ENCODE measurements at regions not wholly inside any gene's neighbourhood (a gene's known extent, or its start where the extent isn't known, plus 50 kb on each side); places are given as distances from the start of the nearest gene placed in this dataset.

- H3K4me3 ChIP-seq (replicated peaks in 1 of 3; ENCODE audit: low read depth in 2 of 3, low read length in 3 of 3) = no peak overlapping the region
- no peak overlapping the region for H3K9ac ChIP-seq (ENCODE audit: insufficient read depth, low read length, poor library complexity, severe bottlenecking)
- H3K4me2 ChIP-seq (replicated peaks; ENCODE audit: extremely low read depth, low read length, poor library complexity, severe bottlenecking) = no peak overlapping the region
- no peak for TF ChIP-seq CTCF (IDR thresholded peaks at IDR 0.05)
- no peak overlapping the region for H2AFZ ChIP-seq (ENCODE audit: insufficient read depth, low read depth, low read length, poor library complexity, severe bottlenecking)
- Mint-ChIP-seq H3K27me3 (ENCODE audit: low read depth in 3 of 3) (peaks cover 30 to 34% (median 33%) of the 10 kb centered on the region in 3 donors), H3K36me3 (no peaks in the 10 kb centered on the region), H3K4me3 (no peak overlapping the region), H3K4me1 (peaks cover 22% of the 10 kb centered on the region), H3K9me3 (peaks cover 0 to 7% (median 0%) of the 10 kb centered on the region in 7 donors), H3K27ac (no peak overlapping the region)
- H4K20me1 ChIP-seq (ENCODE audit: insufficient read depth, low read length) = no peaks in the 10 kb centered on the region
- peaks cover 22 to 29% of the 10 kb centered on the region in 2 donors for H3K27me3 ChIP-seq (ENCODE audit: control insufficient read depth in 2 of 2, insufficient read depth in 2 of 2, low read length in 2 of 2)
- intact Hi-C loops (cut with micrococcal nuclease) = no loop called here
- DNase-seq = no peak
- H3K27ac ChIP-seq (ENCODE audit: low read depth in 1 of 2, low read length in 2 of 2) = no peak overlapping the region
- H3K79me2 ChIP-seq (ENCODE audit: insufficient read depth, low read length) = no peaks in the 10 kb centered on the region
- H3K4me1 ChIP-seq (ENCODE audit: control insufficient read depth in 1 of 2, insufficient read depth in 2 of 2, low read length in 2 of 2) = peaks cover 5 to 12% of the 10 kb centered on the region in 2 donors
- WGBS (ENCODE audit: insufficient coverage) = 92% methylated on average over 4 of the region's 9 CpGs
- no peaks in the 10 kb centered on the region for H3K36me3 ChIP-seq (replicated peaks in 1 of 2; ENCODE audit: control insufficient read depth in 1 of 2, insufficient read depth in 2 of 2, low read length in 2 of 2)
- H3K9me3 ChIP-seq (replicated peaks in 1 of 2; ENCODE audit: control insufficient read depth in 1 of 2, insufficient read depth in 1 of 2, low read length in 2 of 2) = no peaks in the 10 kb centered on the region
Measured at GRCh38 chr1:87206044-87206831, 122.4 kb upstream of the LMO4 start.

- DNase-seq = no peak
- H3K4me3 Mint-ChIP-seq = no peak overlapping the region
- peaks cover 0 to 4% (median 0%) of the 10 kb centered on the region in 7 donors for H3K9me3 Mint-ChIP-seq
- Histone ChIP-seq H3K9me3 (replicated peaks in 1 of 2; ENCODE audit: control insufficient read depth in 1 of 2, insufficient read depth in 1 of 2, low read length in 2 of 2) (no peaks in the 10 kb centered on the region), H3K4me2 (replicated peaks; ENCODE audit: extremely low read depth, low read length, poor library complexity, severe bottlenecking) (no peak overlapping the region), H3K27ac (ENCODE audit: low read depth in 1 of 2, low read length in 2 of 2) (no peak overlapping the region), H3K36me3 (replicated peaks in 1 of 2; ENCODE audit: control insufficient read depth in 1 of 2, insufficient read depth in 2 of 2, low read length in 2 of 2) (no peaks in the 10 kb centered on the region), H3K9ac (ENCODE audit: insufficient read depth, low read length, poor library complexity, severe bottlenecking) (no peak overlapping the region), H3K4me1 (ENCODE audit: control insufficient read depth in 1 of 2, insufficient read depth in 2 of 2, low read length in 2 of 2) (peaks cover 0 to 6% of the 10 kb centered on the region in 2 donors), H3K27me3 (ENCODE audit: control insufficient read depth in 2 of 2, insufficient read depth in 2 of 2, low read length in 2 of 2) (peaks cover 22 to 29% of the 10 kb centered on the region in 2 donors), H3K79me2 (ENCODE audit: insufficient read depth, low read length) (no peaks in the 10 kb centered on the region), H4K20me1 (ENCODE audit: insufficient read depth, low read length) (no peaks in the 10 kb centered on the region), H2AFZ (ENCODE audit: insufficient read depth, low read depth, low read length, poor library complexity, severe bottlenecking) (no peak overlapping the region), H3K4me3 (replicated peaks in 1 of 3; ENCODE audit: low read depth in 2 of 3, low read length in 3 of 3) (no peak overlapping the region)
- H3K27ac Mint-ChIP-seq = no peak overlapping the region
- H3K27me3 Mint-ChIP-seq (ENCODE audit: low read depth in 3 of 3) = peaks cover 21 to 23% (median 22%) of the 10 kb centered on the region in 3 donors
- no peaks in the 10 kb centered on the region for H3K36me3 Mint-ChIP-seq
- 100% methylated on average over 1 of the region's 2 CpGs for WGBS (ENCODE audit: insufficient coverage)
- no peak for TF ChIP-seq CTCF (IDR thresholded peaks at IDR 0.05)
- H3K4me1 Mint-ChIP-seq = peaks cover 15% of the 10 kb centered on the region
- intact Hi-C loops (cut with micrococcal nuclease) = no loop called here
Measured at GRCh38 chr1:87208080-87208479, 120.6 kb upstream of the LMO4 start.

All from CD14-positive monocyte (primary cell).